Gastrocnemius medialis (tissue), 4 donors: ENCODE measurements at regions not wholly inside any gene's neighbourhood (a gene's known extent, or its start where the extent isn't known, plus 50 kb on each side); places are given as distances from the start of the nearest gene placed in this dataset.

ENCODE experiments used
- CTCF ChIP-seq, 5 experiments: fragments of 450-650 bp in 3 of 5; fragments of 200-600 bp in 2 of 5; sonication (generic) in 2 of 5; IDR thresholded peaks in 4 of 5; conservative IDR thresholded peaks in 1 of 5; 1 replicate in 4 of 5; 2 replicates in 1 of 5; pipeline ENCODE4 v1.5.1; 2016 to 2019; ENCODE audit warnings: antibody characterized with exemption in 5 of 5, mild to moderate bottlenecking in 3 of 5, moderate library complexity in 3 of 5
- POLR2A ChIP-seq, 2 donors: fragments of 450-650 bp; IDR thresholded peaks; one replicate each; pipeline ENCODE4 v1.6.1; 2017; ENCODE audit warnings: antibody characterized with exemption in 2 of 2, mild to moderate bottlenecking in 2 of 2, moderate library complexity in 2 of 2

DNA sequence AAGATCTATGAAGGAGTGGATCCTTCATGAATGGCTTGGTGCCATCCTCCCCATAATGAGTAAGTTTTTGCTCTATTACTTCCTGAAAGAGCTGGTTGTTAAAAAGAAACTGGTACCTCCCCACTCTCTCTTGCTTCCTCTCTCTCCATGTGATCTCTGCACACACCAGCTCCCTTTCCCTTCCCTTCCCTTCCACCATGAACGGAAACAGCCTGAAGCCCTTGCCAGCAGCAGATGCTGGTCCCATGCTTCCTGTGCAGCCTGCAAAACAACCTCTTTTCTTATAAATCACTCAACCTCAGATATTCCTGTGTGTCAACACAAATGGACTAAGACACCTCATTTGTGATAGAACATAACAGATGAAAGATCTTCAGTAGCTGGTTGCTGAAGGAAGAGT lies 303.5 kb upstream of the ACVR2A start:
- TF ChIP-seq POLR2A (IDR thresholded peaks at IDR 0.05), result no peak
- no peak for TF ChIP-seq CTCF (IDR thresholded peaks at IDR 0.05 in 4 of 5, conservative IDR thresholded peaks at IDR 0.05 in 1 of 5)
